Effector CD4-positive, alpha-beta T cell (primary cell): ENCODE measurements at regions not wholly inside any gene's neighbourhood (a gene's known extent, or its start where the extent isn't known, plus 50 kb on each side); places are given as distances from the start of the nearest gene placed in this dataset.

Experiments used
- DNase-seq: peaks from one replicate; pipeline ENCODE4 v3.0.0-alpha.2; 2020

DNA sequence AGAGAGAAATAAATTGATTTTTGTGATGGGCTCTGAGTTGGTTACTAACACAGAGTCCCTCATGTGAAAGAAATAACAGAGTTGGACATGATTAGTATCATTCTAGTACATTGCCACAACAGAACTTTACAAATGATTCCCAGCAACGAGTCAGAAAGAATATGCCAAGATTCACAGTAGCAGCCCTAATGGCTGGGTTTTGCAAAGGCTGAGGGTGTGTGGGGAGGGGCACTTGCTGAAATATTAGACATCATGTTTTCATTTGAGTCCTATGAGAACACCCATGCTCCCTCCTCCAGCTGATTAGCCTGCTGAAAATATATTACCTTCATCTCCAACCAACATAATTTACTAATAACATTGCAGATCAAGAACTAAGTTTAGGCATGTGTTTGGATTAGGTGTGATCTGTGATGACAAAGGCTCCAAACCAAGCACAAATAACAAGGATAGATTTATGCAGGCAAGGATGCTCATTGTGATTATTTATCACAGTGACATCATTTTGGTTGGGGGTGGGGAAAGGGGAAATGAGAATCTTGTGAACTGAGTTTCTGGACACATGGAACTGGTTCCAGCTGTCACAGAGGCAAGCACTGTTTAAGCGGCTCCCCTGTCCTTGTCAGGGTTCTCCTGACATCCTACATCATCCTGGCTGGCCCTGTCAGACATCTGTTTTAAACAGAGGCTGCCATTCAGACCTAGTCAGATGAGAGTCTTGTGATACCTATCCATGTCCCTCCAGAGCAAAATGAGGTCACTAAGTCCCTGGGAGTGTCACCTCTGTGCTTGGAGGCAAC is 205.8 kb upstream of the NCKAP5 start:
- DNase-seq, result no peak

DNA sequence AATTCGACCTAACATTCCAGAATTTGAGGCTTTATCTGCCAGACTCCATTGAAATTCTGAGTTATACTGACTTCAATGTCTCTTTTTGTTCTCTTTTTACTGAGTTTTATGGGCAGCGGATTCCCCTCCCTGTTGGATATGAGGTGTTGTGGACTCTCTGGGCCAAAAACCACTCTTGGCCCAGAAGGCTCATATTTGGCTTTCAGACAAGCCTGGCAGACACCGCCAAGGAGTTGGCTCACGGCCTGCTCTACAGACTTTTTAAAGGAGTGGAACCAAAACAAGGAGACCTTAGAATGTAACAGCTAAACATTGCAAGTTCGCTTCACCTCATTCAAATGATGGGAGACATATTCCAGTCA is 206.4 kb upstream of the NCKAP5 start:
- DNase-seq, result no peak

DNA sequence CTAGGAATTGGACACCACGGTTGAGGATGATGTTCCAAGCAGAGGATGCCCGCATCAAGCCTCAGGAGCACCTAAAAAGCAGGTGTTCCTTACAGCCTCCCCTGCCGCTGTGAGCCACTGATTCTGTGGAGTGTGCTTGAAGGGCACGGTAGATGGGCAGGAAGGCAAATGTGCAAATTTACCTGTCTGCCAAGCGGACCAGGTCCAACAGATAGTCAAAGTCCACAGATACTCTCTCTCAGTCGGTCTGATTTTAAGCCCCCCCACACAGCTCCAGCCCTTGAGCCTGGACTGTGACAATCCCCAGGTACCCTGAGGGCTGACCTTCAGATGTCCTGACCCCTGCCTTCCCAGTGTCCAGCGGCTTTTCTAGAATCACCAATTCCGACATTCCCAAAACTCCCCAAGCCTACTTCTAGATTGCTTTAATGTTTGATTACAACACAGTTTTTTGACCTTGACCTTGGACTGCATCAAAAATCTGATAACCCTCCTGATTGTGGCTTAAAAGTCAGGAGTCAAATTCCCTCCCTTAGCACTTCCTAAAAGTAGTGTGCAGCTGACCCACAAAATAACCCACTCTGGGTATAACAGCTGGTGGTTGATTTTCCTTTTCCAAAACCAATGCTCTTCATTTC is 208.8 kb upstream of the NCKAP5 start:
- DNase-seq, result no peak

DNA sequence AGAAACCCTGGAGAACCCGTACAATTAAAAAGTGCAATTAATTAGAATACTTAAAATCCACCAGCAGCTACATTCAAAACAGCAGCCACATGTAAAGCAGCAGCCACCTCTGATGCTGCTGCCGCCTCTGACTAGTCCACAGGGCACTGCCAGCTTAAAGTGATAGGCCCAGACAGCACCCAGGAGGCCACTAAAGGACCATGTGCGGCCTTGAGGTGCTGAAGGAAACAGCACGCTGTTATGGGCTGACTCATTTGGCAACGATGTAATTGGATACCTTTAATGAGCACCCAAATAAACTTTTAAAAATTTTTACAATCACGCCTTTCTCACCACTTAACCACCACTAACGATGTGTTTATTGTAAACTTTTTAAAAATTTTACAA is 209.3 kb upstream of the NCKAP5 start:
- no peak for DNase-seq

DNA sequence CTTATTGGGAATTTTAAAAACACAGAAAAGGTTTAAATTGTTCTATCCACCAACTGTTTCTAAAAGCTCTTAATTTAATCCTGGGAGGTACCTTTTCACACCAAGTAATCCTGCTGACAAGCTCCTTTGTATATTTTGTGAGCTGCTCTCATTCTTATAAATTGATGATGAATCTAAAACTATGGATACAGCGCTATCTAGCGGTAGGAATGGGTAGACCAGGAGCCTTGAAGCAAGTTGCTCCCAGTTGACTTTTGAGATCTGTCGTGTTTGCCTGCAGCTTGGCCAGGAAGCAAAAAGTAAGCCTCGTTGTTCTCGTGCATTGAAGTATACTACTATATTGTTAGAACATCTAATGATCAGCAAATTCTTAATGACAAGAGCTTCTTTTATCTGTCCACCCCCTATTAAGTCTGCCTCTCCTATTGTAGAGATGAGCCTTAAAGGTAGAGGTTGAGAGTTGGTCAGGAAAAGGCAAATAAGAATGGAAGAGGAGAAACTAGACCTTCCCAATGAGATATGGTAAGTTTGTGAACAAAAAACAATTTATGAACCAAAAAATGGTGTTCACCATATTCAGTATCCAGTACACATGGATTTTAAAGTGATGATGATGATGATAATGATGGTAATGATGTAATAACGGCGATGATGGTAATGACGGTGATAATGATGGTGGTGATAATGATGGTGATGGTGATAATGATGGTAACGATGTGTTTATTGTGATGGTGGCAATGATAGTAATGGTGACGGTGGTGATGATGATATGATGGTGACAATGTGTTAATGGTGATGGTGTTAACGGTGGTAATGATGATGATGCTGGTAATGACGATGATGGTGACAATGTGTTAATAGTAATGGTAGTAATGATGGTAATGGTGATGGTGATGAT is 212.1 kb upstream of the NCKAP5 start:
- no peak for DNase-seq

DNA sequence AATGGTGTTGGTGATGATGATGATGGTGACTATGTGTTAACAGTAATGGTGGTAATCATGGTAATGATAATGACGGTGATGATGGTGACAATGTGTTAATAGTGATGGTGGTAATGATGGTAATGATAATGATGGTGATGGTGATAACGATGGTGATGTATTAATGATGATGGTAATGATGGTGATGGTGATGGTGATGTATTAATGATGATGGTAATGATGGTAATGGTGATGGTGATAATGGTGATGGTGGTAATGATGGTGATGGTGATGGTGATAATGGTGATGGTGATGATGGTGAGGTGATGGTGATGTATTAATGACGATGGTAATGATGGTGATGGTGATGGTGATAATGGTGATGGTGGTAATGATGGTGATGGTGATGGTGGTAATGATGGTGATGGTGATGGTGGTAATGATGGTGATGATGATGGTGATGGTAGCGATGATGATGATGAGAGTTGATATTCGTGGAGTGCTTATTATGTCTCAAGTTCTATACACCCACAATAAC is 212.8 kb upstream of the NCKAP5 start:
- DNase-seq, result no peak

DNA sequence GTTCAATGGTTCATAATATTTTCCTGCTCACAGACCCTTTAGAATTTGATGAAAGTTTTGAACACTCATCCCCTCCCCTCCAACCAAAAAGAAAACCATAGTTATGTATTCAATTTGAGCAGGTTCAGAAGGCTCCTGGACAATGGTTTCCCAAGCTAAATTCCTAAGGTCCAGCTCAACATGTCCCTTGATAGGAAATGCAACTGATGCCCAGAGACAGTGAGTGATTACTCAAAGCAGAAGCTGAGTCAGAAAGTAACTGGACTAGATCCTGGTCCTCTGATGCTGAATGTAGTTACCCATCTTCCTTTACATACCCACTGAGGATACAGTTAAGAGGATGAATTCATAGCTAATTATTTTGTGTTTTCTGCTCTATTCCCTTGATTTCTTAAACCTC is 218.9 kb upstream of the NCKAP5 start:
- no peak for DNase-seq

DNA sequence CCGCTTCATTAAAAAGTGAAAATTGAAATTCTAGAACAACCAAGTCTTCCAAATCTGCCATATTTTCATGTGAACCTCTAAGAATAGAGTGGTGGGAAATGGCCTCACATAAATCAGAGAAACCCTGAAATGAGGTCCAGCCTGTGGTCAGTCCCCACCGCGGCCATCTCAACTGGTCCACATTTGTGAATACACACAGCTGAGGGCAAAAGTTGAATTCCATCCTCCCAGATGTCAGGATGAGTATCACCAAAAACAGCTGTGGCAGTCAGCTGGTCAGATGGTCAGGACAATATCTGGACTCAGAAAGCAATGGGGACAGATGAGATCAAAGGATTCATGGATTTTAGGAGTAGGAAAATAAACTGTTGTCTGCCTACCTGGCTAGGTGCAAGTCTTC is 219.4 kb upstream of the NCKAP5 start:
- DNase-seq, result no peak

DNA sequence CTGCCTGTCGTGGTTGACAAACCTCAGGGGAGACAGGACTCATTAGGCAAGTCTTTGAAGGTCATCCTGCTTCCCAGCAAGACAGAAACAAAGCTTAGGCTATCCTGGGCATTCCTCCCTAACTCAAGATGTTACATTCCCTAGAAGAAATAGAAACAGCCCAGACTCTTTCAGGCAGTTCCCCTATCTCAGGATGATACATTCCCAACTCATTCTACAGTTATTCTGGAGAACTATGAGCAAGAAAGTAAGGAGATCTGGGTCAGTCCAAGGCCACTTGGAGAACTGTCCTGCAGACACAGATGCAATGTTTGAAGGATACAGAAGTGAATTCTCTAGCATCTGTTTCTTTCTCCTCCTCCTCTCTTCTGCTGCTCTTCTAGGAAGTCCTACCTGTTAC is 220.1 kb upstream of the NCKAP5 start:
- no peak for DNase-seq

DNA sequence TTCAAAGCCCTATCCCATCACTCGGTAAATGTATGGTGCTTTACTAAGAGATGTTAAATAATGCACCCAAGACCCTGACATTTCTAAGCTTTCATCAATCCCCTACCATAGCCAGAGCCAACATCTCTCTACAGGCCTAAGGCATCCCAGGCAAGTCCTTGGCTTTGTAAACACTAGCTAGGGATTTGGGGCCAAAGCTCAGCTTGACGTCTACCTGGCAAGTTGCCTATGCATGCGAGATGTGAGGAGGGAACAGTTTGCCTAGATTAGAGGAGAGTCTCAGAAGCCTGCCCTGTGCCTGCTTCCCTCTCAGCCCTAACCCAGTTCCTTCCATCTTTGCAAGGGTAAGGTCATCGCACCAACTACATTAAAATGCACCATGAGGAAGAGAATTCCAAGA is 221.5 kb upstream of the NCKAP5 start:
- no peak for DNase-seq

DNA sequence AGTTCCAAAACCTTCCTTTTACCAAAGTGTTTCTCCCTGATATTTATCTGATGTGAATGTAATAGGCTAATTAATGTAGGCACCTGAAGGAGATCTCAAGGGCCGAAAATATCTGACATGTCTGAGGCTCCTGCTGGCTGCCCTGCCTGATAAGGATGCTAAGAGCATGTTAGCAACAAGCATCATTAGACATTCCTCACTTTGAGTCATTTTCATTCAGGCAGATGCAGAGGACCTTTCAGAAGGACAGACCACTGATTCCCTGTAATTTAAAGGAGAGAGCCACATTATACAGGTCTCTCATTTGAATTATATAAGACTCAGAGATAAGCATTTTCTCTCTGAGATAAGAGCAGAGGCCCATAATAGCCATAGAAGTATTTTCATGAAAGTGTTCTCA is 222.4 kb upstream of the NCKAP5 start:
- no peak for DNase-seq

DNA sequence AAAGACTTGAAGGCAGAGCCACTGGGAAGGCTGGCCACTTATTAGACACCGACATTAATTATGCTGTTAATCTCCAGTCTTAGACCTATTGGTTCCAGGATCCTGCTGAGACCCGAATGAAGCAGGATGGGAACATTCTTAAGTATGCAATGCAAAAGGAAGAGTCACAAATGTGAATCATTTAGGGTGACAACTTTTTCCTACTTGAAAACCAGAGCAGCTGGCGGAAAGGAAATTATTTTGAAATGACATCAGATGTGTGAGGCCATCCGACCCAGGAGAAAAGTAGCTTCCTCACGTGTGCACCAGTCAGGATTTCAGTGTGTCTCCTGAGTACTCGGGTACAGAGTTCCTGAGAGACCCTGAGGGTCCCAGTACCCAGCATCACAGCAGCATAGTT is 222.9 kb upstream of the NCKAP5 start:
- DNase-seq, result no peak

DNA sequence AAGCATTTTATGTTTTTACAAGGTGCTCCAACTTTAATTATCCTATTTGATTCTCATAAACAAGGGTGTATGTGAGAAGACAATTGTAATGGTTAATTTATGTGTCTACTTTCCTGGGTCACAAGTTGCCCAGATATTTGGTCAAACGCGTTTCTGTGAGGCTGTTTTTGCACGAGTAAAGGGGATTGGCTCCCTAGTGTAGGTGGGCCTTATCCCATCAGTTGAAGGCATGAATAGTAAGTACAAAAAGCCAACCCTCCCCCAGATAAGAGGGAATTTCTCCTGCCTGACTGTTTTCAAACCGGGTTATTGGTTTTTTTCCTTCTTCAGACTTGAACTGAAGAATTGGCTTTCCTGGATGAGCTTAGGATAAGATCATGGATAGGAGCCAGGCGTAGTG is 224.0 kb upstream of the NCKAP5 start:
- DNase-seq, result no peak

DNA sequence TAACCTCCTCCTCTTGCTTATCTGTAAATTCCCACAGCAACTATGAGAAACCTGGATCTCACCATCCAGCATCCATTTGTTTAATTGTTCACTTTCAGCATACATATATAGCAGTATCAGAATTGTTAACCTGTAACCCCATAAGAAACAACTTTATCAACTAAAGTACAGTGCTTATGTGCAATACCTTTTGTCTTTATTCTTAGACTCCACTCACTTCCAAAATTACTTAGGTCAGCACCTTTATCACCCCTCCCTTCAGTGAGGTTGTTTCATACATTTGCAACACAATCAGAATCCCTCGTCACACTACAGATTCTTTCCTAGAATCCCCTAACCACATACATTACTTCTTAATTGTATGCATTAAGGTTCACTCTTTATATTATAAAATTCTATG is 225.9 kb upstream of the NCKAP5 start:
- no peak for DNase-seq

DNA sequence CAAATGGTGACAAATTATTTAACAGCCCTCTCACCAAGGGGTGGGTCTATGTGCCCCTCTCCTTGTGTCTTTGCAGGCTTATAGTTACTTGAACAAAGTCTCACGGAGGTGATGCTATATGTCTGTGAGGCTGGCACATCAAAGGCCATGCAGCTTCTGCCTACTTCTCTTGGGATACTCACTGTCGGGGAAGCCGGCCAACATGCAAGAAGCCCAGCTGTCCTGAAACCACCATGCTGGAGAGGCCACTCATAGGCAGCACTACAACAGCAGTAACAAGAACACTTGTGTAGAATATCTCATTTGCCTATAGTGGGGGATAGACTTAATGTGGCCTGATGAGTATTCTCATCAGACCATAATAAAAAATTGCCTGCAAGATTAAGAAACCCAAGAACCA is 233.7 kb upstream of the NCKAP5 start:
- no peak for DNase-seq

DNA sequence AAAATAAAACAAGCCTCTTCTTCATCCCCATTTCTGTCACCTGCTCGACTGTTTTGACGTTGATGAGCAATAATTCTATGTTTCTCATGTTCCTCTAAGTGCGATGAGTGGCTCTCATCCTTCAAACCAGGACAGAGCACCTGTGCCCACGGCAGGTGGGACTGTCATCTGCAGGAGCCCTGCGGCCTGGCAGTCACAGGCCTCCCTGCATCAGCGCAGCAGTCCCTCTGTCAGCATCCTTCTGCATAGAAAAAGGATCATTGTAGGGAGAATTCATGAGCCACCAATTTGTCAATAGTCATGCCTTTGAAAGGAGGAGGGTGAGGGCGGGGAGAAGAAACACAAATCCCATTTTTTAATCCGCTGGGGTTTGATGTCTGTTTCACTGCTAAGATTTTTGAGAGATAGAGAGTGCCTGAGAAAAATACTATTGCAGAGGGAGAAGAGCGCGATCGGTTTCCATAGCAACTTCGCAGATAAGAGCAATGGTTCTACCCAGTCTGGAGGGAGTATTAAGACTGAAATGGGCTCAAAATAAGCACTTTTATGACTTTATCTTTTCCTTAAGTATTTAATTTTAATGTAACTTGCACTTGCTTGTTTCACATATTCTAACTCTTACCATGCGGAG is 234.3 kb upstream of the NCKAP5 start:
- no peak for DNase-seq

DNA sequence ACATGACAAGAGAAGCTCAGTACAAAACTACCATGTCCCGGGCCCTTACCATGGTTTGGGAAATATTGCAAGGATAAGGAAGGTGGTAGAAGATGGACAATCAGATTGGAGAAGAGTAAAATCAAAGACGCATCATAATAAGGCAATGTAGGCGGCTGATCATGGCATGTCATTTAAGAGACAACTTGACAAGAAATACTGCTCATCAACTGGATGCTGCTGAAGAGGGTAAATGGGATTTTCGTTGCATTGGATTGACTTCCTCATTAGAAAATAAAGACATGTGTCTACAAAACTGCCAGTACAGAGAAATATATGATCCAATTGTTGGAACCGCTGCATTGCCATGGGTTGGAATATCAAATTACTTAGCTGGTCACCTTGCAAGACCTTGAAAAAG is 238.3 kb upstream of the NCKAP5 start:
- no peak for DNase-seq

DNA sequence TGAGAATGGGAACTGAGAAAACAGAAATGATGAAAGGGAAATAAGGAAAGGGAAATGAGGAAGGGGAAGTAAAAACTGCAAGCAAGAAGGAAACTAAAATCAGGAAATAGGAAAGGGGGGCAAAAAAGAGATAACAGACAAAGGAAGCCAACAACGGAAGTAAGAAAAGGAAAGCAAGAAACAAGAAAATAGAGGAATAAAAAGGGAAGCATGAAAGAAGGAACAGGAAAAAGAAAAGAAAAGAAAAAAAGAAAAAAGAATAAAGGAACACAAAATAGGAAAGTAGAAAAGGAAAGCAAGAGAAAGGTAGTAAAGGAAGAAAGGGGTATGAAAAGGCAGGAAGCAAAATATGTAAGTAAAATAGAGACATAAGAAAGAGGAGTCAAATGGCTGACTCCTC is 241.2 kb upstream of the NCKAP5 start:
- no peak for DNase-seq

DNA sequence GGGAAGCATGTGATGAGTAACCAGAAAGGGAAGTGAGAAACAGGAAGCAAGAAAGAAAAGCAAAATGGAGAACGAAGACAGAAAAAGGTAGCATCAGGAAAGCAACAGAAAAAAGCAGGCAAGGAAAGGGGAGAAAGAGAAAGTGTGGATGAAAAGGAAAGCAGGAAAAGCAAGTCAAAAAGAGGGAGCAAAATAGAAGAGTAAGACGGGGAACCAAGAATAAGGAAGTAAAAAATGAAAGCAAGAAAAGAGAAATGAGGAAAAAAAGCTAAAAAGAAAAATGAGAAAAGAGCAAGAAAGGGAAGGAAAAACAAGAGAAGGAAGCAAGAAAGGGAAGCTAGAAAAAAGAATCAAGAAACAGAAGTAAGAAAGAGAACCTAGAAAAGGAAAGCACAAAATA is 242.3 kb upstream of the NCKAP5 start:
- no peak for DNase-seq

DNA sequence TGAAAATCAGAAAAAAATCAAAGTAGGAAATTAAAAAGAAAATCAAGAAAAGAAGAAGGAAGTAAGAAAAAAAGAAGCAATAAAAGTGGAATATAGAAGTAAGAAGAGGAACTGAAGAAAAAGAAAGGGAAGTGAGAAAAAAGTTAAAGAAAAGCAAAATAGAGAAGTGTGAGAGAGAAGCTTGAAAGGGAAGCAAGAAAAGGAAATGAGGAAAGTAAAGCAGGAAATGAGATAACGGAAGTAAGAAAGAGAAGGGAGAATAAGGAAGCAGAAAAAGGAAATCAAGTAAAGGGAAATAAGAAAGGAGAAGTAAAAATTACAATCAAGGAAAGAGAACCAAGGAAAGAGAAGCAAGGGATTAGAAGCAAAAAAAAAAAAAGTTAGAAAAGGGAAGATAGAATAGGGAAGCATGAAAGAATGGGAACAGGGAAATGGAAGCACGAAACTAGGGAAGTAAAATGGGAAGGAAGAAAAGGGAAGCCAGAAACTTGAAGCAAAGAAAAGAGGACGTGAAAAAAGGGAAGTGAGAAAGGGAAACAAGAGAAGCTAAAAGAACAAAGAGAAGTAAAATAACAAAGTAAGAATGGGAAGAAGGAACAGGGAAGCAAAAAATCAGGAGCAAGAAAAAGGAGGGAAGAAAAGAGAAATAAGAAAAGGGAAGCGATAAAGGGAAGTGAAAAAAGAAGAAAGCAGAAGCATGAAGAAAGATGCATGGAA is 243.3 kb upstream of the NCKAP5 start:
- no peak for DNase-seq

DNA sequence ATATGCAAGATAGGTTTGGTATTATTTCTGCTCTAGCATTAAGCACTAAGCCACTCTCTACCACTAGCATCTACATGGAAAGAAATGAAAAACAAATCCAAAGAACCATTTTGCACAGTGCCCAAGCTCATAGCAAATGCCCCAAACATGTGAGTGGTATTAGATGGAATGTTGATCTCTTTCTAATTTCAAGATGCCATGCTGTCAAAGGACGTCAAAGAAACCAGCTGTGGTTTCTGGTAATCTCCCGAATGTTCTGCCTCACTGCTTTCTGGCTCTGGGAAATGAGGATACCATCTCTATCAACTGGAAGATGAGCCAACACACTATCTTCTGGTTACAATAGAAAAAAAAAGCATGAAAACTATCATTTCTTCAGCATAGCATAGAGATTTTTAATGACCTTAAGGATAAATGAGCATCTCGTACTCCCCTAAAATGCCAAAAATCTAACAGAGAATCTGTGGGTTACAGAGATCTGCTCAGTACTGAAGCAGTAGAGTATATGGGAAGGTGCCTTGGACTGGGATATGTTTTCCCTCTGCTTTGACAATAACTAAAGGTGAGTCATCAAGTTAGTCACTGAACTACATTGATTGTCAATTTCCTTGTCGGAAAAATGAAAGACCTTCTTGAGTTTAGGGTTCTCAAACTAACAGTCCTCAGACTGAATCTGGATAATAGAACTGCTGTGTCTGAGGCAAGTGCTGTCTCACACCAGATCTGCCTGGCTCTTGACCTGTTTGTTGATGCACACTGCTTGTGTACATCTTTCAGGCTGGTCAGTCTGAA is 244.8 kb upstream of the NCKAP5 start:
- DNase-seq, result no peak

DNA sequence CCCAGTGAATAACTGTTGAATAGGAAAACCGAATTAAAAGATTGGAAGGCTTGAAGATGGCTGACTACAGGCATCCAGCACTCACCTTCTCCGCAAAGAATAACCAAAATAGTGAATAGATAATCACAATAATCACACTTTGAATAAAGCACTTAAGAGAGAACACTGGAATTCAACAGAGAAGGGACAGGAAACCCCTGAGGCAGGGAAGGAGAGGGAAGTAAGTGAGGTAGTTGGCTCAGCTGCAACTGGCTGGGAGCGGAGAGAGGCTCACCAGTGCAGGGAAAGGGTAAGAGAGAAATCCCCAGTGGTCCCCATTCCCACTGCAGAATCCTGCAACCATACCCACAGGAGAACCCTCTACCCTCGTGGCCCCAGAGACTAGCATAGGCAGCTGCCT is 246.6 kb upstream of the NCKAP5 start:
- DNase-seq, result no peak
